HG03571 (cell line): ENCODE measurements at regions not wholly inside any gene's neighbourhood (a gene's known extent, or its start where the extent isn't known, plus 50 kb on each side); places are given as distances from the start of the nearest gene placed in this dataset.
"Not testable (repeated sequence)": the region's sequence is repeated elsewhere in the genome, so short reads cannot be mapped to it uniquely, and the experiment has no call there.

Source experiments
- ATAC-seq: cut with Tn5 transposase; IDR thresholded peaks from one replicate; pipeline ENCODE4 v1.9.1; 2021; ENCODE audit not compliant: unreplicated experiment

GRCh38 chr11:133653336-133653735 is 121.0 kb upstream of the OPCML start:
- no peak for ATAC-seq

- ATAC-seq = no peak
Measured at GRCh38 chr11:133650082-133650481, 117.8 kb upstream of the OPCML start.

DNA sequence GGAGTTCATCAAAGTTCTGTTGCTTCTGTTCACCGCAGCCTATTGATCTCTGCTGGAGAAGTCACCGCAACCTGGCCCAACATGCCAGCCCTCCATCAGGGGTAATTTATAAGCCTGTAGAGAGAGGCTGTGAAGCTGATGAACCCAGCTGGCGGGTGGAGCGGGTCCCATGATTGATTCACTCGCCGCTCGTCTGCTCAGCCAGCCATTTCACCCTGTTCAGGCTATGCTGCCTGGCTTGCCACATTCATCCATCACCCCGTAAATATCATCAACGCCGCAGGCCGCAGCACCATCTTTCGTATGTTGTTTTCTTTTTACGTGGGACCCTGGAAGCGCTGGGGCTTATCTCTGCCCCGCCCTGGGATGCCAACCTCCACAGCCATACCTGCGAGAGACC is 116.7 kb upstream of the OPCML start:
- ATAC-seq = no peak

DNA sequence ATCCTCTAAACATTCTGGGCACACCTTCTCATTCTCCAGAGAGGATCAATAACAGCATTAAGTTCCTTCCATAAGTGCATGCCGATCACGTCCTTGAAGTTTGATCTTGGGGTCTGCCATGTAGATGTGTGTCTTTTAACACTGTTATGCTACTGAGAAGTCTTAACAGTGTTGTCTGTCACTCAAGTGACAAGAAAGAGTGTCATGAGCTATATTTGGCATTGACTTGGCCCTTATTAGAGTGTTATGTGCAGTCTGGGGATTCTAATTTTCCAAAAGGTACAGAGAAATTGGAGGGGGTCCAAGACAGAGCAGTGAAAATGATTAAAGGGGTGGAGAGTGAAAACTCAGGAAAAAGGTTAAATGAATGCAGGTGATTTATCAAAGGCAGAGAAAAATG is 107.1 kb upstream of the OPCML start:
- no peak for ATAC-seq

GRCh38 chr11:133638921-133639320 is 106.6 kb upstream of the OPCML start:
- no peak for ATAC-seq

GRCh38 chr11:133636711-133637355 is 104.5 kb upstream of the OPCML start:
- no peak for ATAC-seq

- ATAC-seq = no peak
Measured at GRCh38 chr11:133635244-133635739, 103.0 kb upstream of the OPCML start.

DNA sequence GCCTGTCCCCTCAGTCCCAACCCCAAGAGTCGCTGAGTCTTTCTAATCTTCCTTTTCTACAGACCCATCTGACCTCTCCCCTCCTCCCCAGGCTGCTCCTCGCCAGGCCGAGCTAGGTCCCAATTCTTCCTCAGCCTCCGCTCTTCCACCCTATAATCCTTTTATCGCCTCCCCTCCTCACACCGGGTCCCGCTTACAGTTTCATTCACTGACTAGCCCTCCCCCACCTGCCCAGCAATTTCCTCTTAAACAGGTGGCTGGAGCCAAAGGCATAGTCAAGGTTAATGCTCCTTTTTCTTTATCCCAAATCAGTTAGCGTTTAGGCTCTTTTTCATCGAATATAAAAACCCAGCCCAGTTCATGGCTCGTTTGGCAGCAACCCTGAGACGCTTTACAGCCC is 96.1 kb upstream of the OPCML start:
- ATAC-seq = not testable (repeated sequence)

- no peak for ATAC-seq
Measured at GRCh38 chr11:133621611-133622010, 89.3 kb upstream of the OPCML start.

DNA sequence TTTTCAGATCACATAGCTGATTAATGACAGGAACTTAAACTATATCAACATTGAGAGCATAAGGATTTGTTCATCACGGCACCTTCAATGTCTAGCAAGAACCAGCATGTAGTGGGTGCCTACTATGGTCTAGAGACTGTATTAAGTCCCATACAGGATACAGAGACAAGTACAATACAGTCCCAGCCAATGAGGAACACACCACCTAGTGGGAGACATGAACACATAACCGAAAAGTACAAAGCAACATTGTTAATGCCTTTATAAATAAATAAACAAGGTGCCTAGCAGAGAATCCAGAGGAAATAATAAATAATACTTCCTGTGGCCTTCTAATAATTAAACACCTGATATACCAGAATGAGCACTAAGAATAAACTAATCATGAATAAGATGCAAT is 87.7 kb upstream of the OPCML start:
- ATAC-seq = no peak

GRCh38 chr11:133619397-133619796 is 87.1 kb upstream of the OPCML start:
- ATAC-seq = no peak

GRCh38 chr11:133618544-133618943 is 86.2 kb upstream of the OPCML start:
- ATAC-seq = no peak

GRCh38 chr11:133608496-133608895 is 76.2 kb upstream of the OPCML start:
- ATAC-seq = no peak

DNA sequence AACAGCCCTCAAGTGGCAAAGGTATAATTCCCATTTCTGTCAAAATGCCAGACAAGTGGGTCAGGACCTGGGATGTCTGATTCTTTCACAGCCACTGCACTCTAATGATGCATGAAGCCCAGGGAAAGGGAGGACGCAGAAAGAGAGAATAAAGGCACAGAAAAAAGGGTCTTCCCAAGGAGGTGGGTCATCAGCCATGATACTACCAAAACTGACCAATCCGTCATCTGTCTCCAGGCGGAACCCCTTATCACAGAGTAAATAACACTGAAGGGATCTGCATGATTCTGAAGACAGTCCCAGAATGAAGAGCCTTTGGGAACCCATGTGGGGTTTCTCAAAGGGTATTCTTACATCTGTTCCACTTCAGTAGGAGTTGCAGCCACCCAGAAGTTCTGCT is 73.8 kb upstream of the OPCML start:
- ATAC-seq = no peak

- no peak for ATAC-seq
Measured at GRCh38 chr11:133605482-133605881, 73.2 kb upstream of the OPCML start.

GRCh38 chr11:133601641-133602040 is 69.3 kb upstream of the OPCML start:
- no peak for ATAC-seq

GRCh38 chr11:133600786-133601185 is 68.5 kb upstream of the OPCML start:
- ATAC-seq = no peak

DNA sequence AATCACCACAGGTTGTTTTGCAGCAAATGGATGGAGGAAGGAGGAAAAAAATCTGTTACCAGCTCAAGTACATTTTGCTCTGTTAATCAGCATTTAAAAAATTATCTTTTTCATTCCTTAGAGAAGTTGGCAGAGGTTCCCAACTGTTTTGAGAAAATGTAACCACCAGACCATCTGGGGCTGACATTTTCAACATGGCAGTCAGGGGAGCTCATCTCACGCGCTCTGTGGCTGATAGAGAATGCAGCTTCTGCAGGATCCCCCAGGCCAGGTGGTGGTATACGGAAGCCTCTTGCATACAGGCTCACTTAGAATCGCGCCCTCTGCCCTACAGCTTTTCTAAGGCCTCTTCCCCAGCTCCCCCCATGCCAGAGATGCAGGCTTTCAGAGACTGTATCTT is 68.0 kb upstream of the OPCML start:
- no peak for ATAC-seq

DNA sequence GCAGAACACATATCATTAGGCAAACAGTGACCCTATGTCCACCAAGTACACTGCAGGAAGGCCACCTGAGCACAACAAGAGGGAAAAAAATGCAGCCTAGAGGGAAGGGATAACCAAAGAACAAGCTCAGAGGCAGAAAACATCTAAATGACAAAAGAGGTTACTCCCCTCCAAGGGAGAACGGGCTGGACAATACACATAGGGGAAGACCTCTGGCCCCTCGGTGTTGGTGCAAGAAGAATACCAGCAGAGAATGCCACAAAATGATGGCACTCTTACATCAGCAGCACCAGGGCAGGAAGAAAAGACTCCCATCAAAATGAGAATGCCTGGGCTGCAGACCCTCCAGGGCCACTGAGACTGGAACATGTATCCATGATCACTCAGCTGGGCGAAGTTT is 66.6 kb upstream of the OPCML start:
- ATAC-seq = no peak

DNA sequence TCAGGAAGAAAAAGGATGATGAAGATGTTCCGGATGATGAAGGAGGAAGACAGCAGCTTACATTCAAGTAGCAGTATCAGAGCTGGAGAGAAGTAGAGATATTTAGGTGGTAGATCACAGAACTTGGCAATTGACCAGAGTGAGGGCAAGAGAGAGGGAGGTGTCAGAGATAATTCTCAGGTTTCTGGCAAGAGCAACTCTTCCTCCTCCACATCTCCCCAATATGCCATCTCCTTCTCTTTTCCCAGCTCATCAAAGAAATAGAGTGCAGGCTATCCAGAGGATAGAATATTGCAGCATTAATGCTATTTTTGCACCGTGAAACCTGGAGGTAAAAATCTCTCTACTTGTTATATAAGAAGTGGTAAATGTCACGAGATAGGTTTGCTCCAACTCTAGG is 64.9 kb upstream of the OPCML start:
- no peak for ATAC-seq

DNA sequence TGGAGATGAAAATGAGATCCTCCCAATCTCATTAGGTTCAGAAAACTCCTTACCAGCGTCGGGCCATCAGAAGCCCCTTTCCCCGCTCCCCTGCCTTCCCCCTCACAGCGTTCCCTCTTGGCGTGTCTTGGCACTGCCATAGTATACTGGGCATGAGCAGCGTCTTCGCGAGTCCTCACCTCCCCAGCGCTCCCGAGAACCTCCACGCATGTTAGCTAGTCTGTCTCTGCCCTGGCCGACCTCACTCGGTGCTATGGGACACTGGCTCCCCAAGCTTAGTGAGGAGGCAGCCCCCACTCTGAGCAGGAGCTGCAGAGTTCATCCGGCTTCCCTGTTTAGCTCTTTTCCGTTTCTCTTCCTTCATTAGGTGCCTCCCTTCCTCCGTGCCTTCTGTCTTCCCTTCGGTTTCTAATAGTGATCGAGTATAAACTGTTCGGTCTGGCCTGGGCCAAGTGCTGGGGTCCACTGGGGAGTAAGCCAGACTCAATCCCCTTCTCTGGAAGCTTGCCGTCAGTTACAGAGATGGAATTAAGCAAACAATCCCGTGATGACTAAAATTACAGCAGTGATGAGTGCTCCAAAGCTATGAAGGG is 63.8 kb upstream of the OPCML start:
- ATAC-seq = no peak

GRCh38 chr11:133593036-133593435 is 60.7 kb upstream of the OPCML start:
- ATAC-seq = no peak
